ENCODE measurements at regions not wholly inside any gene's neighbourhood (a gene's known extent, or its start where the extent isn't known, plus 50 kb on each side); places are given as distances from the start of the nearest gene placed in this dataset.

DNA sequence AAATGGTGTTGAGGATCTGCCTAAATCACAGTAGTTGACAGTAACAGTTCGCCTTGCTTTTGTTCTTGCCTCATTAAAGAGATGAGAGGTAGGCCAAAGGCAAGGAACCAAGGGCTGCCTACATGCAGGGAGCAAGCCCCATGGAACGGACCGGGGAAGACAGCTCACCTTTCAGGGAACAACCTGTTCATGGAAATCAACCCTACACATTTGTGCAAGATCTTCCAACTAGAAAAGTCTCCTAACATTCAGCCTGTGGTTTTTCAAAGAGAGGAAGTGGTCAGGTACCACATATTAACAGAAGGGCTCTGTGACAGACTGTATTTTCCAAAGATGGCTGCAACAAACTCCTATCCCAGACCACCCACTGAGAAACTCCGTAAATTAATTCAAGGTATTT, 1031.8 kb upstream of the NR2F2 start:
- Histone ChIP-seq H3K4me2 (ENCODE audit: unreplicated experiment) (no peak overlapping the region), H3K9ac (no peak overlapping the region), H3K36me3 (ENCODE audit: low read depth) (no peaks in the 10 kb centered on the region), H3K9me3 (ENCODE audit: low read depth) (no peaks in the 10 kb centered on the region), H3K79me2 (ENCODE audit: insufficient read depth) (no peaks in the 10 kb centered on the region), H3K27me3 (replicated peaks; ENCODE audit: insufficient read depth) (no peaks in the 10 kb centered on the region), H4K20me1 (ENCODE audit: insufficient read depth) (no peaks in the 10 kb centered on the region), H3K27ac (no peak overlapping the region), H3K9me2 (ENCODE audit: insufficient read depth) (no peaks in the 10 kb centered on the region), H2AFZ (no peak overlapping the region), H3K4me1 (ENCODE audit: insufficient read depth) (no peaks in the 10 kb centered on the region), H3F3A (ENCODE audit: insufficient read depth) (peaks cover 9% of the 10 kb centered on the region; the same call in 1 of the 2 replicates), H3K4me3 (no peak overlapping the region)
- no peak for DNase-seq
- TF ChIP-seq EZH2 (IDR thresholded peaks at IDR 0.05; ENCODE audit: insufficient read depth, poor library complexity, severe bottlenecking) (no peak), EZH2phosphoT487 (IDR thresholded peaks at IDR 0.05; ENCODE audit: insufficient read depth, low read depth) (no peak)
- 85 to 91% methylated on average over 4 of the region's 4 CpGs for WGBS, 2 experiments (ENCODE audit: low coverage in 1 of 2, low lambda C conversion rate in 2 of 2, missing lambda C conversion rate in 2 of 2)
- in situ Hi-C loops (cut with MboI): no loop called here

DNA sequence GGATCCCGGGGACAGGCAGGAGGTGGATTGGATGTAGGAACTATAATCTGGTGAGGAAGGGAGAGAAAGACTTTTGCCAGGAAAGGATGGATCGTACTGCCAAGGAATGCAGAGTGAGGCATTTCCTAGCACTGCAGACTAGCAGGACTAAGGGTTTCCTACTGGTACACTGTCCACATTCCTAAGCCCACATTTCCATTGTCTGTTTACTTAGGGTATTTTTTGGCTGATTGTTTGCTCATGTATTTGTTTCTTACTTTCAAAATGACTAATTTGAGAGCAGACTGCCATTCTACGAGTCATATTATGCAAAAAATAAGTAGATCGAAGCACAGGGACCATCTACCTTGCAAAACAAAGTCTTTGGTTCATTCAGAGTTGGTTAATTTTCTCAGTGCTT, 1029.5 kb upstream of the NR2F2 start:
- H3K27ac ChIP-seq: no peak overlapping the region
- no peak overlapping the region for H3K9ac ChIP-seq
- TF ChIP-seq EZH2phosphoT487 (IDR thresholded peaks at IDR 0.05; ENCODE audit: insufficient read depth, low read depth) (no peak), EZH2 (IDR thresholded peaks at IDR 0.05; ENCODE audit: insufficient read depth, poor library complexity, severe bottlenecking) (no peak)
- H3K9me3 ChIP-seq (ENCODE audit: low read depth): no peaks in the 10 kb centered on the region
- no peak overlapping the region for H3K4me2 ChIP-seq (ENCODE audit: unreplicated experiment)
- H3K4me3 ChIP-seq: no peak overlapping the region
- in situ Hi-C loops (cut with MboI): no loop called here
- H3K27me3 ChIP-seq (replicated peaks; ENCODE audit: insufficient read depth): no peaks in the 10 kb centered on the region
- DNase-seq: peak; percentile 60
- no peaks in the 10 kb centered on the region for H4K20me1 ChIP-seq (ENCODE audit: insufficient read depth)
- 65 to 74% methylated on average over 4 of the region's 4 CpGs for WGBS, 2 experiments (ENCODE audit: low coverage in 1 of 2, low lambda C conversion rate in 2 of 2, missing lambda C conversion rate in 2 of 2)
- no peaks in the 10 kb centered on the region for H3K79me2 ChIP-seq (ENCODE audit: insufficient read depth)
- H3K9me2 ChIP-seq (ENCODE audit: insufficient read depth): no peaks in the 10 kb centered on the region
- H3K4me1 ChIP-seq (ENCODE audit: insufficient read depth): peaks cover 6% of the 10 kb centered on the region; the same call in 1 of the 2 replicates
- H3F3A ChIP-seq (ENCODE audit: insufficient read depth): peaks cover 9% of the 10 kb centered on the region; the same call in 1 of the 2 replicates
- H2AFZ ChIP-seq: no peak overlapping the region; the same call in 1 of the 2 replicates
- no peaks in the 10 kb centered on the region for H3K36me3 ChIP-seq (ENCODE audit: low read depth)

DNA sequence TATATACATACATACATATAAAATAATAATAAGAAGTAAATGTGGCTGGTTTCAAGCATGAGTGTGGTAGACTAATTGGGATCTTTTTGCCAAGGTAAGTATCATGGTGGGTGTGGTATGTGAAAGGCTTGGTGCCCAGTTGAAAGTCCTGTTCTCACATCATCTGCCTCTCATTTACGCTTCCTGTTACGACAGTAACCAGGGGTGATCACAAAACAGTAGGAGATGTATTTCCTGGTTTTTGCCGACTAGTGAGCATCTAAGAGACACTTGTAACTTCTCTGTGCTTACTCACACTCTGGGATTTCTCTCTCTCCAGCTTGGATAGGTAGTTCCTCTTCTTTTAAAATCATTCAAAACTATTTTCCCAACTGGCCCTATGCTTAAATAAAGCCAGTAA, 1028.3 kb upstream of the NR2F2 start:
- Histone ChIP-seq H3K4me2 (ENCODE audit: unreplicated experiment) (no peak overlapping the region), H3K9me2 (ENCODE audit: insufficient read depth) (no peaks in the 10 kb centered on the region), H3K36me3 (ENCODE audit: low read depth) (no peaks in the 10 kb centered on the region), H3K4me3 (no peak overlapping the region), H3K27ac (no peak overlapping the region), H3K9me3 (ENCODE audit: low read depth) (no peaks in the 10 kb centered on the region), H3K9ac (no peak overlapping the region), H3K27me3 (replicated peaks; ENCODE audit: insufficient read depth) (no peaks in the 10 kb centered on the region), H4K20me1 (ENCODE audit: insufficient read depth) (no peaks in the 10 kb centered on the region), H2AFZ (no peak overlapping the region), H3F3A (ENCODE audit: insufficient read depth) (peaks cover 9% of the 10 kb centered on the region; the same call in 1 of the 2 replicates), H3K79me2 (ENCODE audit: insufficient read depth) (no peaks in the 10 kb centered on the region), H3K4me1 (ENCODE audit: insufficient read depth) (peaks cover 6% of the 10 kb centered on the region; the same call in 1 of the 2 replicates)
- TF ChIP-seq EZH2phosphoT487 (IDR thresholded peaks at IDR 0.05; ENCODE audit: insufficient read depth, low read depth) (no peak), EZH2 (IDR thresholded peaks at IDR 0.05; ENCODE audit: insufficient read depth, poor library complexity, severe bottlenecking) (no peak)
- DNase-seq: no peak
- in situ Hi-C loops (cut with MboI): no loop called here
- 83 to 85% methylated on average over 3 of the region's 3 CpGs for WGBS, 2 experiments (ENCODE audit: low coverage in 1 of 2, low lambda C conversion rate in 2 of 2, missing lambda C conversion rate in 2 of 2)

DNA sequence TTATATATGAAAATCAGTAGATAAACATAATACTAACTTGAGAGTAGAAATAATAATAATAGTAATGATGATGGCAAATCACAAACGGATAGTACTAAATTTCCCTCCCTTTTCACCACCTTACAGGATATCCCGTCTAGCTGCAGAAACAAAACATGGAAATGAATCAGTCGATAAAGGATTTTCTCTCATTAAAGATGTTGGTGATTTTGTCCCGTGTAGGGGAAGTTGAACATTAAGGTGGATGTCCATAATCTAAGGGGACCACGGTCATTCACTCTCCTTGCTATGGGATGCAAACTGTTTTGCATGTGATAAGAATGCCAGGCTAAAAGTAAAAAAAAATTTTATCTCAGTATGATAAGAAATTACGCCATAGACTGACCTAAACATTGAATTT, 1027.7 kb upstream of the NR2F2 start:
- no peaks in the 10 kb centered on the region for H3K79me2 ChIP-seq (ENCODE audit: insufficient read depth)
- in situ Hi-C loops (cut with MboI): no loop called here
- DNase-seq: no peak
- no peak overlapping the region for H3K9ac ChIP-seq
- H3F3A ChIP-seq (ENCODE audit: insufficient read depth): peaks cover 9% of the 10 kb centered on the region; the same call in 1 of the 2 replicates
- H3K27ac ChIP-seq: no peak overlapping the region
- H3K36me3 ChIP-seq (ENCODE audit: low read depth): no peaks in the 10 kb centered on the region
- no peak overlapping the region for H2AFZ ChIP-seq
- H3K9me2 ChIP-seq (ENCODE audit: insufficient read depth): no peaks in the 10 kb centered on the region
- no peaks in the 10 kb centered on the region for H3K27me3 ChIP-seq (replicated peaks; ENCODE audit: insufficient read depth)
- no peak for TF ChIP-seq EZH2phosphoT487 (IDR thresholded peaks at IDR 0.05; ENCODE audit: insufficient read depth, low read depth)
- TF ChIP-seq EZH2 (IDR thresholded peaks at IDR 0.05; ENCODE audit: insufficient read depth, poor library complexity, severe bottlenecking): no peak
- peaks cover 6% of the 10 kb centered on the region; the same call in 1 of the 2 replicates for H3K4me1 ChIP-seq (ENCODE audit: insufficient read depth)
- H3K4me2 ChIP-seq (ENCODE audit: unreplicated experiment): no peak overlapping the region
- no peaks in the 10 kb centered on the region for H4K20me1 ChIP-seq (ENCODE audit: insufficient read depth)
- H3K4me3 ChIP-seq: no peak overlapping the region
- no peaks in the 10 kb centered on the region for H3K9me3 ChIP-seq (ENCODE audit: low read depth)
- 91 to 92% methylated on average over 6 of the region's 6 CpGs for WGBS, 2 experiments (ENCODE audit: low coverage in 1 of 2, low lambda C conversion rate in 2 of 2, missing lambda C conversion rate in 2 of 2)

DNA sequence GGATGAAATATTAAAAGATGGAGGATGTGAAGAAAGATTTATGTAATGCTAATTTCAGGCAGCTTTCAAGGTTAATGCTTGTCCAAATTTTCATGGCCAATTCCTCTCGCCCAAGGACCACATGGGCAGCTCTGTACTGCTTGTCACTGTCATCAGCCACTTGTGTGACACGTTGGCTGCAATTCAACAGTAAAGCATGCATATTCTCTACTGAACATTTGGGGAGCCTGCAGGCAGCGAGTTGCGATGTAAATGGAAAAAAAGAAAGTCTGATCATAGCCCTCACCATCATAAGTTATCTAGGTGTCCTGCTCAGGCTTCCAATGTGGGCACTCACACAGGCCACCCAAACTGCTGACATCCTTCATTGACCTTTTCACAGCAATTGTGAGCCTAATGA, 1026.8 kb upstream of the NR2F2 start:
- H3K9me3 ChIP-seq (ENCODE audit: low read depth): no peaks in the 10 kb centered on the region
- H3K4me3 ChIP-seq: no peak overlapping the region
- H3F3A ChIP-seq (ENCODE audit: insufficient read depth): peaks cover 9% of the 10 kb centered on the region; the same call in 1 of the 2 replicates
- H3K9ac ChIP-seq: no peak overlapping the region
- peak overlapping the region; percentile 50 for H2AFZ ChIP-seq
- TF ChIP-seq EZH2 (IDR thresholded peaks at IDR 0.05; ENCODE audit: insufficient read depth, poor library complexity, severe bottlenecking) (no peak), EZH2phosphoT487 (IDR thresholded peaks at IDR 0.05; ENCODE audit: insufficient read depth, low read depth) (no peak)
- no peaks in the 10 kb centered on the region for H4K20me1 ChIP-seq (ENCODE audit: insufficient read depth)
- DNase-seq: no peak
- no peak overlapping the region for H3K4me2 ChIP-seq (ENCODE audit: unreplicated experiment)
- in situ Hi-C loops (cut with MboI): no loop called here
- H3K9me2 ChIP-seq (ENCODE audit: insufficient read depth): no peaks in the 10 kb centered on the region
- H3K27me3 ChIP-seq (replicated peaks; ENCODE audit: insufficient read depth): no peaks in the 10 kb centered on the region
- H3K36me3 ChIP-seq (ENCODE audit: low read depth): no peaks in the 10 kb centered on the region
- WGBS, 2 experiments (ENCODE audit: low coverage in 1 of 2, low lambda C conversion rate in 2 of 2, missing lambda C conversion rate in 2 of 2): 43 to 45% methylated on average over 4 of the region's 4 CpGs
- H3K4me1 ChIP-seq (ENCODE audit: insufficient read depth): peaks cover 6% of the 10 kb centered on the region; the same call in 1 of the 2 replicates
- no peaks in the 10 kb centered on the region for H3K79me2 ChIP-seq (ENCODE audit: insufficient read depth)
- H3K27ac ChIP-seq: no peak overlapping the region

Data from GM23248 (cell line).